Stomach (tissue), 8 donors: ENCODE measurements at regions not wholly inside any gene's neighbourhood (a gene's known extent, or its start where the extent isn't known, plus 50 kb on each side); places are given as distances from the start of the nearest gene placed in this dataset.
"Not testable (repeated sequence)": the region's sequence is repeated elsewhere in the genome, so short reads cannot be mapped to it uniquely, and the experiment has no call there.

Source experiments
- DNase-seq, 2 donors: peaks; one replicate each; pipeline versions ENCODE4 v3.0.0 to v3.0.0-alpha.2; 2013 to 2019
- H3K27ac ChIP-seq, 5 donors: fragments of 200-600 bp in 4 of 5; sonication (generic) in 4 of 5; one replicate each; pipeline ENCODE4 v1.5.1; 2013 to 2019; ENCODE audit warnings: mild to moderate bottlenecking in 1 of 5, moderate library complexity in 1 of 5
- H3K27me3 ChIP-seq, 3 donors: fragments of 200-600 bp; sonication (generic); one replicate each; pipeline ENCODE4 v1.5.1; 2017 to 2019; ENCODE audit warnings: mixed run types in 1 of 3
- H3K36me3 ChIP-seq, 4 donors: fragments of 200-600 bp; sonication (generic); 1 replicate in 3 of 4; 2 replicates in 1 of 4; pipeline ENCODE4 v1.5.1; 2016 to 2019
- H3K4me1 ChIP-seq, 4 donors: fragments of 200-600 bp; sonication (generic); one replicate each; pipeline ENCODE4 v1.5.1; 2016 to 2019
- H3K4me3 ChIP-seq, 4 donors: fragments of 200-600 bp; sonication (generic) in 3 of 4; one replicate each; pipeline ENCODE4 v1.5.1; 2016 to 2019; ENCODE audit warnings: mild to moderate bottlenecking in 1 of 4
- H3K9me3 ChIP-seq, 4 donors: fragments of 200-600 bp; sonication (generic); one replicate each; pipeline ENCODE4 v1.5.1; 2016 to 2019
- EP300 ChIP-seq: sonication (generic); formaldehyde crosslinking; IDR thresholded peaks from one replicate; pipeline ENCODE4 v1.6.1; 2017; ENCODE audit warnings: antibody characterized with exemption
- POLR2A ChIP-seq, 4 donors: fragments of 450-650 bp; IDR thresholded peaks; one replicate each; pipeline ENCODE4 v1.6.1; 2016; ENCODE audit warnings: antibody characterized with exemption in 4 of 4, control low read depth in 2 of 4, mild to moderate bottlenecking in 1 of 4, moderate library complexity in 1 of 4
- POLR2AphosphoS5 ChIP-seq, 3 donors: sonication (generic); formaldehyde crosslinking; IDR thresholded peaks; one replicate each; pipeline ENCODE4 v1.6.1; 2016; ENCODE audit warnings: antibody characterized with exemption in 3 of 3
- WGBS, 5 donors: extraction: QIAGEN DNeasy Blood & Tissue Kit in 3 of 5; methylation state at CpG; one replicate each; pipeline versions ENCODE4 v1.1.5 to v1.1.7; 2013 to 2018; 5-methylcytosine and 5-hydroxymethylcytosine counted together
- intact Hi-C: fragments of 100-400 bp; cut with DNase I; formaldehyde crosslinking; loops from one replicate; pipeline ENCODE4 v1.15.1; 2023; ENCODE audit warnings: low total_unique reads
- TF ChIP-seq, protein P1 (sequence below), 7 experiments: fragments of 450-650 bp in 4 of 7; fragments of 200-600 bp in 3 of 7; sonication (generic) in 3 of 7; IDR thresholded peaks; one replicate each; pipeline ENCODE4 v1.5.1; 2016 to 2019; ENCODE audit warnings: antibody characterized with exemption in 7 of 7, control low read depth in 2 of 7, mild to moderate bottlenecking in 1 of 7
- donor health status: healthy with polysubstance abuse.
- donor health status: Bipolar disorder and iron deficiency.
- donor health status: healthy.

GRCh38 chr20:29443819-29444218 is 1813.6 kb upstream of the DEFB115 start:
- TF ChIP-seq POLR2AphosphoS5 (IDR thresholded peaks at IDR 0.05) = no peak
- TF ChIP-seq, protein P1, sequence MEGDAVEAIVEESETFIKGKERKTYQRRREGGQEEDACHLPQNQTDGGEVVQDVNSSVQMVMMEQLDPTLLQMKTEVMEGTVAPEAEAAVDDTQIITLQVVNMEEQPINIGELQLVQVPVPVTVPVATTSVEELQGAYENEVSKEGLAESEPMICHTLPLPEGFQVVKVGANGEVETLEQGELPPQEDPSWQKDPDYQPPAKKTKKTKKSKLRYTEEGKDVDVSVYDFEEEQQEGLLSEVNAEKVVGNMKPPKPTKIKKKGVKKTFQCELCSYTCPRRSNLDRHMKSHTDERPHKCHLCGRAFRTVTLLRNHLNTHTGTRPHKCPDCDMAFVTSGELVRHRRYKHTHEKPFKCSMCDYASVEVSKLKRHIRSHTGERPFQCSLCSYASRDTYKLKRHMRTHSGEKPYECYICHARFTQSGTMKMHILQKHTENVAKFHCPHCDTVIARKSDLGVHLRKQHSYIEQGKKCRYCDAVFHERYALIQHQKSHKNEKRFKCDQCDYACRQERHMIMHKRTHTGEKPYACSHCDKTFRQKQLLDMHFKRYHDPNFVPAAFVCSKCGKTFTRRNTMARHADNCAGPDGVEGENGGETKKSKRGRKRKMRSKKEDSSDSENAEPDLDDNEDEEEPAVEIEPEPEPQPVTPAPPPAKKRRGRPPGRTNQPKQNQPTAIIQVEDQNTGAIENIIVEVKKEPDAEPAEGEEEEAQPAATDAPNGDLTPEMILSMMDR (IDR thresholded peaks at IDR 0.05) = no peak
- no peak for TF ChIP-seq EP300
- TF ChIP-seq POLR2A (IDR thresholded peaks at IDR 0.05) = no peak
- intact Hi-C loops = no loop called here
- peaks cover 0 to 29% (median 0%) of the 10 kb centered on the region in 3 donors for H3K27me3 ChIP-seq
- H3K4me1 ChIP-seq = peaks cover 0 to 15% (median 4%) of the 10 kb centered on the region in 4 donors
- no peak for DNase-seq
- H3K36me3 ChIP-seq = no peaks in the 10 kb centered on the region
- 60 to 76% (median 72%) methylated on average over 3 of the region's 3 CpGs for WGBS, 5 donors
- H3K9me3 ChIP-seq = peaks cover 0 to 9% (median 4%) of the 10 kb centered on the region in 4 donors
- H3K27ac ChIP-seq = no peak overlapping the region
- no peak overlapping the region for H3K4me3 ChIP-seq

DNA sequence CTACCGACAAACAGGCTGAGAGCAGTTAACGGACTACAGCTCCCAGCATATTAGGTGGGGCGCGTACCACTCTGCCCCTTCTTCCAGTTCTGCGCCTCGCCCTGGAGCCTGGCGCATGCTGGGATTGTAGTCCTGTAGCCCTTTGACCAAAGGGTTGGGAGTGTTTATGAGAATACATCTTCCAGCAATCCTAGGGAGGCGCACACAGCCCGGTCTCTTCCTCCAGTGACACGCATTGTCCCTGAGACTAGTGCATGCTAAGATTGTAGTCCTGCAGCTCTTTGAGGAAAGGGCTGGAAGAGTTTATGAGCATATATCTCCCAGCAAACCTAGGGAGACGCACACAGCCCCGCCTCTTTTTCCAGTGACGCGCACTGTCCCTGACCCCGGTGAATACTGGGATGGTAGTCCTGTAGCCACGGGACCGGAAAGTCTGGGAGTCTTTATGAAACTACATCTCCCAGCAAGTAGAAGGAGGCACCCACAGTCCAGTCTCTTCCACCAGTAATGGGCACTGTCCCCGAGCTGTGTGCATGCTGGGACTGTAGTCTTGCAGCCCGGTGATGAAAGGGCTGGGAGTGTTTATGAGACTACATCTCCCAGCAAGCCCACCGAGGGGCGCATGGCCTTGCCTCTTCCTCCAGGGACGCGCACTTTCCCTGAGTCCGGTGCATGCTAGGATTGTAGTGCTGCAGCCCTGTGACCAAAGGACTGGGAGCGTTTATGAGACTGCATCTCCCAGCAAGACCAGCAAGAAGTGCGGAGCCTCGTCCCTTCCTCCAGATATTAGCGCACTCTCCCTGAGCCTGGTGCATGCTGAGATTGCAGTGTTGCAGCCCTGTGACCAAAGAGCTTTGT is 1812.2 kb upstream of the DEFB115 start:
- peak in 1 of 3 donors; percentile 61 for TF ChIP-seq POLR2AphosphoS5 (IDR thresholded peaks at IDR 0.05)
- peaks cover 0 to 34% (median 0%) of the 10 kb centered on the region in 3 donors for H3K27me3 ChIP-seq
- WGBS, 5 donors = 32 to 56% (median 41%) methylated on average over 27 to 28 of the region's 28 CpGs
- H3K27ac ChIP-seq = peak overlapping the region in 1 of 5 donors; percentile 68
- peaks cover 0 to 15% (median 4%) of the 10 kb centered on the region in 4 donors for H3K4me1 ChIP-seq
- H3K36me3 ChIP-seq, intact Hi-C loops: not testable (repeated sequence)
- peak overlapping the region in 1 of 4 donors; percentile 41 for H3K4me3 ChIP-seq
- peak; percentile 40 to 73 for DNase-seq
- peaks cover 0 to 18% (median 13%) of the 10 kb centered on the region in 4 donors for H3K9me3 ChIP-seq

GRCh38 chr20:29447517-29448484 is 1809.7 kb upstream of the DEFB115 start:
- H3K4me3 ChIP-seq = peak overlapping the region in 1 of 4 donors; percentile 20
- WGBS, 5 donors = 52 to 66% (median 55%) methylated on average over 34 to 52 of the region's 52 CpGs
- H3K27ac ChIP-seq, DNase-seq, H3K36me3 ChIP-seq, intact Hi-C loops: not testable (repeated sequence)
- peaks cover 0 to 18% (median 13%) of the 10 kb centered on the region in 4 donors for H3K9me3 ChIP-seq
- peaks cover 0 to 15% (median 4%) of the 10 kb centered on the region in 4 donors for H3K4me1 ChIP-seq
- peaks cover 0 to 34% (median 0%) of the 10 kb centered on the region in 3 donors for H3K27me3 ChIP-seq

GRCh38 chr20:29448806-29449470 is 1808.5 kb upstream of the DEFB115 start:
- 76 to 82% (median 82%) methylated on average over 10 to 23 of the region's 23 CpGs for WGBS, 5 donors
- intact Hi-C loops = no loop called here
- Histone ChIP-seq H3K27ac (no peak overlapping the region), H3K36me3 (no peaks in the 10 kb centered on the region), H3K4me1 (peaks cover 0 to 6% (median 0%) of the 10 kb centered on the region in 4 donors), H3K4me3 (no peak overlapping the region), H3K27me3 (peaks cover 0 to 34% (median 0%) of the 10 kb centered on the region in 3 donors), H3K9me3 (peaks cover 0 to 18% (median 13%) of the 10 kb centered on the region in 4 donors)
- TF ChIP-seq, protein P1 (IDR thresholded peaks at IDR 0.05) = no peak
- TF ChIP-seq POLR2A (IDR thresholded peaks at IDR 0.05) (no peak), EP300 (no peak)
- no peak for DNase-seq
